GM21447 (cell line): ENCODE measurements at regions not wholly inside any gene's neighbourhood (a gene's known extent, or its start where the extent isn't known, plus 50 kb on each side); places are given as distances from the start of the nearest gene placed in this dataset.
"Not testable (repeated sequence)": the region's sequence is repeated elsewhere in the genome, so short reads cannot be mapped to it uniquely, and the experiment has no call there.

Experiments used
- ATAC-seq: cut with Tn5 transposase; IDR thresholded peaks from one replicate; pipeline ENCODE4 v1.9.1; 2021; ENCODE audit not compliant: unreplicated experiment

GRCh38 chr1:60891765-60892164, 190.6 kb upstream of the NFIA start:
- ATAC-seq, result no peak

- no peak for ATAC-seq
Observed at GRCh38 chr1:60891281-60891680, 191.1 kb upstream of the NFIA start.

GRCh38 chr1:60890664-60891063, 191.7 kb upstream of the NFIA start:
- no peak for ATAC-seq

- ATAC-seq, result no peak
Observed at GRCh38 chr1:60889709-60890108, 192.7 kb upstream of the NFIA start.

- no peak for ATAC-seq
Observed at GRCh38 chr1:60888126-60888525, 194.2 kb upstream of the NFIA start.

GRCh38 chr1:60886793-60887331, 195.5 kb upstream of the NFIA start:
- ATAC-seq, result no peak

GRCh38 chr1:60886090-60886489, 196.3 kb upstream of the NFIA start:
- ATAC-seq, result no peak

- no peak for ATAC-seq
Observed at GRCh38 chr1:60880202-60880601, 202.2 kb upstream of the NFIA start.

GRCh38 chr1:60878323-60878722, 204.0 kb upstream of the NFIA start:
- no peak for ATAC-seq

GRCh38 chr1:60877376-60877775, 205.0 kb upstream of the NFIA start:
- ATAC-seq, result no peak

- no peak for ATAC-seq
Observed at GRCh38 chr1:60876952-60877351, 205.4 kb upstream of the NFIA start.

GRCh38 chr1:60875138-60875537, 207.2 kb upstream of the NFIA start:
- no peak for ATAC-seq

- ATAC-seq, result no peak
Observed at GRCh38 chr1:60874718-60875117, 207.6 kb upstream of the NFIA start.

GRCh38 chr1:60873396-60873795, 209.0 kb upstream of the NFIA start:
- not testable (repeated sequence) for ATAC-seq

- no peak for ATAC-seq
Observed at GRCh38 chr1:60872426-60873054, 209.8 kb upstream of the NFIA start.

GRCh38 chr1:60870269-60870865, 212.0 kb upstream of the NFIA start:
- ATAC-seq, result no peak

GRCh38 chr1:60868901-60869663, 213.3 kb upstream of the NFIA start:
- no peak for ATAC-seq

- no peak for ATAC-seq
Observed at GRCh38 chr1:60867782-60868181, 214.6 kb upstream of the NFIA start.

- ATAC-seq, result no peak
Observed at GRCh38 chr1:60866917-60867531, 215.3 kb upstream of the NFIA start.

- no peak for ATAC-seq
Observed at GRCh38 chr1:60866226-60866900, 216.0 kb upstream of the NFIA start.

- ATAC-seq, result no peak
Observed at GRCh38 chr1:60865166-60865565, 217.2 kb upstream of the NFIA start.
